ENCODE measurements at regions not wholly inside any gene's neighbourhood (a gene's known extent, or its start where the extent isn't known, plus 50 kb on each side); places are given as distances from the start of the nearest gene placed in this dataset.

GRCh38 chr12:75655315-75655806 is 144.0 kb upstream of the KRR1 start (continued):
- TF ChIP-seq WHSC1 (IDR thresholded peaks at IDR 0.05; ENCODE audit: low read length): no peak
- no peak for TF ChIP-seq POLR2A (conservative IDR thresholded peaks at IDR 0.05)
- no peak for TF ChIP-seq IRF2 (CRISPR knock-in tag; IDR thresholded peaks at IDR 0.05)
- TF ChIP-seq, protein P1, sequence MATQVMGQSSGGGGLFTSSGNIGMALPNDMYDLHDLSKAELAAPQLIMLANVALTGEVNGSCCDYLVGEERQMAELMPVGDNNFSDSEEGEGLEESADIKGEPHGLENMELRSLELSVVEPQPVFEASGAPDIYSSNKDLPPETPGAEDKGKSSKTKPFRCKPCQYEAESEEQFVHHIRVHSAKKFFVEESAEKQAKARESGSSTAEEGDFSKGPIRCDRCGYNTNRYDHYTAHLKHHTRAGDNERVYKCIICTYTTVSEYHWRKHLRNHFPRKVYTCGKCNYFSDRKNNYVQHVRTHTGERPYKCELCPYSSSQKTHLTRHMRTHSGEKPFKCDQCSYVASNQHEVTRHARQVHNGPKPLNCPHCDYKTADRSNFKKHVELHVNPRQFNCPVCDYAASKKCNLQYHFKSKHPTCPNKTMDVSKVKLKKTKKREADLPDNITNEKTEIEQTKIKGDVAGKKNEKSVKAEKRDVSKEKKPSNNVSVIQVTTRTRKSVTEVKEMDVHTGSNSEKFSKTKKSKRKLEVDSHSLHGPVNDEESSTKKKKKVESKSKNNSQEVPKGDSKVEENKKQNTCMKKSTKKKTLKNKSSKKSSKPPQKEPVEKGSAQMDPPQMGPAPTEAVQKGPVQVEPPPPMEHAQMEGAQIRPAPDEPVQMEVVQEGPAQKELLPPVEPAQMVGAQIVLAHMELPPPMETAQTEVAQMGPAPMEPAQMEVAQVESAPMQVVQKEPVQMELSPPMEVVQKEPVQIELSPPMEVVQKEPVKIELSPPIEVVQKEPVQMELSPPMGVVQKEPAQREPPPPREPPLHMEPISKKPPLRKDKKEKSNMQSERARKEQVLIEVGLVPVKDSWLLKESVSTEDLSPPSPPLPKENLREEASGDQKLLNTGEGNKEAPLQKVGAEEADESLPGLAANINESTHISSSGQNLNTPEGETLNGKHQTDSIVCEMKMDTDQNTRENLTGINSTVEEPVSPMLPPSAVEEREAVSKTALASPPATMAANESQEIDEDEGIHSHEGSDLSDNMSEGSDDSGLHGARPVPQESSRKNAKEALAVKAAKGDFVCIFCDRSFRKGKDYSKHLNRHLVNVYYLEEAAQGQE (IDR thresholded peaks at IDR 0.05; ENCODE audit: borderline replicate concordance): no peak
- TF ChIP-seq, protein P1 (CRISPR knock-in tag; IDR thresholded peaks at IDR 0.05; ENCODE audit: low read depth): no peak
- no peak for TF ChIP-seq ZFPM2 (CRISPR knock-in tag; IDR thresholded peaks at IDR 0.05)
- no peak for TF ChIP-seq RREB1 (CRISPR knock-in tag; IDR thresholded peaks at IDR 0.05)
- TF ChIP-seq, protein P2, sequence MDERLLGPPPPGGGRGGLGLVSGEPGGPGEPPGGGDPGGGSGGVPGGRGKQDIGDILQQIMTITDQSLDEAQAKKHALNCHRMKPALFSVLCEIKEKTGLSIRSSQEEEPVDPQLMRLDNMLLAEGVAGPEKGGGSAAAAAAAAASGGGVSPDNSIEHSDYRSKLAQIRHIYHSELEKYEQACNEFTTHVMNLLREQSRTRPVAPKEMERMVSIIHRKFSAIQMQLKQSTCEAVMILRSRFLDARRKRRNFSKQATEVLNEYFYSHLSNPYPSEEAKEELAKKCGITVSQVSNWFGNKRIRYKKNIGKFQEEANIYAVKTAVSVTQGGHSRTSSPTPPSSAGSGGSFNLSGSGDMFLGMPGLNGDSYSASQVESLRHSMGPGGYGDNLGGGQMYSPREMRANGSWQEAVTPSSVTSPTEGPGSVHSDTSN (CRISPR knock-in tag; IDR thresholded peaks at IDR 0.05; ENCODE audit: low read depth): no peak
- TF ChIP-seq, protein P2 (tag; conservative IDR thresholded peaks at IDR 0.05; ENCODE audit: low read depth): no peak
- TF ChIP-seq CHAMP1 (IDR thresholded peaks at IDR 0.05): no peak
